ENCODE measurements at regions not wholly inside any gene's neighbourhood (a gene's known extent, or its start where the extent isn't known, plus 50 kb on each side); places are given as distances from the start of the nearest gene placed in this dataset.

DNA sequence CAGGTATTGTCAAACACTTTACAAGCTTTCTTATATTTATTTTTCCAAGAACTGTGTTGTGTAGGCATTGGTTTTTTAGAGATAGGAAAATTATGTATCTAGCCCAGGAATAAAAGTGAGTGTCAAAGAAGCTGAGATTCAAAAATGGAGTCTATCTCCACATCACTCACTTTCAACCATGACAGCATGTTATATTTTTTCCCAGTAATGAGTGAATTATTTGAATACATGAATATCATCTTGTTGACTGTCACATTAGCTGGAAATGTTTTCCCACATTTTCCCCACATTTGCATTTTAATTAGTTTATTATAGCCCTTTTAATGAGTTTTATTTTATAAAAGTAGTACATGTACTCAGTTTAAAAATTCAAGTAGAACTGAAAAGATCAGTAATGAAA is 693.7 kb downstream of the PCDH18 start:
- no peak for DNase-seq (ENCODE audit: missing footprints)
- intact Hi-C loops (cut with DNase I): no loop called here
- no peak for ATAC-seq

DNA sequence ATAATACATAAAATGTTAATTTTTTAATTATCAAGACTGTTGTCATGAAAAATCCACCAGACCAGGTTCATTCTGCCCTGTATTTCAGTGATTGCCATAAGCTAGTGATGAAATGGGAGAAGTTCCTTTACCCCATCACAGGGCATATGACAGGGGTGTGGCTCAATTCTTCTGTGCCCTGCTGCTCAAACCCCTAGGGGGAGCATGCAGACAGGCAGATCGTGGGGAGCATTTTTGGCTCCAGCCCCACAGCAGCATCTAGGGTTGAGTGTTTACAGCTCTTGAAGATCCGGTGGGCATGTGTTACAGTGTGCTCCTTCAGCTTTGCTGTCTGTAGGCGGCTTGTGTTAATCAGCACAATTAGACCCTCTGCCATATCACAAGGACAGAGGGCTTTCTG is 700.7 kb downstream of the PCDH18 start:
- ATAC-seq (no peak), DNase-seq (ENCODE audit: missing footprints) (no peak)
- intact Hi-C loops (cut with DNase I): no loop called here

DNA sequence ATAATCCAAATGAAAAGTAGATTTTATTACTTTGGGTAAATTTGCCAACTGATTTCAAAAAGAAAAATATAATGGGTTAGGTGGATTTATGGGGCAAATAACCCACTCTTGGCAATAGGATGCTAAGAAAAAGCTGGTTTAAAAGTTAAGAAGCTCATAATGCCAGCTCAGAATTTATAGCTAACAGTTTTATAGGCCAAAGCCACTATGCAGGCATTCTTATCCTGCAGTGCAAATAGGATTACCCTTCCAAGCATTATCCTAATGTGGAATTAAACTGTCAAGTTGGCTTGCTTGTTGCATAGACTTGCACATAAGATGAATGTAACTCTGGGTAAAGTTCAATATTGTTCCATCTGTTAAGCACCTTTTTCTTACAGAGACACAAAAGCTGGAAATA is 703.0 kb downstream of the PCDH18 start:
- no peak for ATAC-seq
- DNase-seq (ENCODE audit: missing footprints): no peak
- intact Hi-C loops (cut with DNase I): no loop called here

DNA sequence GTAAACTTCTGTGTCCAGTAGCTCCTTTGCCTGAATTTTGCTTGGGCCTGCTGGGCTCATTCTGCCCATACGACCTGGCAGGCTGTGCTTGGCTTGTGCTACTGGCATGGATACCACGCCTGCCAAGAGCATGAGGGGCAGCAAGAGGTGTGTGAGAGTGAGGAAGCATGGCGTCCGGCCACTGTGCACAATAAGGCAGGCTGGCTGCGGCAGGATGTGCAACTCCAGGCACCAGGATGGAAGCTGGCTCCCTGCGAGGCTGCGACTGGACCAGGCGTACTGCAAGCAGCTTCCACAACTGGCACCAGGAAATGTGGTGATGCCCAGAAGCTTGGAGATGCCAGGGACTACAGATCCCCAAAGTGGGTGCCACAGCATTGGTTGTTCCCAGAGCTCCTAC is 709.3 kb downstream of the PCDH18 start:
- DNase-seq (ENCODE audit: missing footprints): peak; percentile 61
- no peak for ATAC-seq
- intact Hi-C loops (cut with DNase I): no loop called here

DNA sequence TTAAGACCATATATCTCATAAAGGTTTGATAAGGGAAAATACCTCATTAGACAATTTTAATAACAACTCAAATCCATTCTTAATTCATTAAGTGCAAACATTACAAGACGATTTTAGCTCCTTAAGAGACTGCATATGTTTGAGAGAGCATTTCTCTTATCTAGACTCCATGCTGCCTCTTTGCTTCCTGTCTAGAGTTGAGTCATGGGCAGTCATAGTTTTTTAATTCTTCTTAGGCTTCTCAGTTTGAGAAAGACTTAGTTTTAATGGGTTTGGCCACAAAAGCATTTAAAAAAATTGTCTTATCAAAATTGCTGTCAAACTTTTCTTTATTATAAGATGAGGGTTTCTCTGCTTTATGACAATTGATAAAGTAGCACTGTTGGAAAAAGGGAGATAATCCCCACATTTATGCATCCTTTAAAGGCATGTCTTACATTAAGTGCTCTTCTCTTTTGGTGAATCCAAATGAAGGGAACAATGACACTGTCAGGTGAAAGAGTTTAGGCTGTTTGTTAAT is 713.4 kb downstream of the PCDH18 start:
- intact Hi-C loops (cut with DNase I): no loop called here
- ATAC-seq: no peak

DNA sequence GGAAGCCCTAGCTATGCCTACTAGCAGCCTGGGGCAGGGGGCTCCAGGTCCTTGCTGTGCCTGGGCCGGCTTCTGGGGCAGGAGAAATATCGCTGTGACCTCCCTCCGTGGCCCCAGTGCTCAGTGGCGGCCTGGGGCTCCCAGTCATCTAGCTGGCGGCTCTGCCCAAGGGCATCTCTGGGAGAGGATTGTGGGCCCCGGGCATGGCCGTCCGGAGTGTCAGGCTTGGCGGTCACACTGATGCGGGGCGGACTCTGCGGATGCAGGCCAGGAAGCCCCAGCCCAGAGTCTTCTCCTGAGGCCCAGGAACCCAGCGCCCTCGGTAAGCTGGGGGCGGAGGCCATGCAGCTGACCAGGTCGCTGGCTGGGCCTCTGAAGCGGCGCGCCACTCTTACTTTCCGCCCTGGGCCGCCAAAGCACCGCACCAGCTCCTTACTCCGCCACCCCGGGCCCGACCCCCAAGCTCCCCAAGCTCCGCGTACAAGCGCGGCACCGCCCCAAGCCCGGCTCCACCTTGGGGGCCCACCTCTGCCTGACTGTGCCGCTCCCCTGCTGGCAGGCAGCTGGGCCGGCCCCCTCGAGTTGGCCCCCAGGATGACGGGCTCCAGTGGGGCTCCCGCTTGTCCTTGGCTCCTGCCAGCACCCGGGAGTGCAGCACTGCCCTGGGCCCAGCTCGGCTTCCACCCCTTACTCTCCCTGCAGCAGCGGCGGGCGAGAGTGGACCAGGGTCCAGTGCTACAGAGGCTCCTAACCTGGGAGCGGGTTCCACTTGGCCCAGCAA is 720.0 kb downstream of the PCDH18 start:
- ATAC-seq: no peak
- intact Hi-C loops (cut with DNase I): no loop called here
- DNase-seq (ENCODE audit: missing footprints): peak; percentile 65

More for the DNA sequence above, 713.4 kb downstream of the PCDH18 start:
- no peak for DNase-seq (ENCODE audit: missing footprints)

DNA sequence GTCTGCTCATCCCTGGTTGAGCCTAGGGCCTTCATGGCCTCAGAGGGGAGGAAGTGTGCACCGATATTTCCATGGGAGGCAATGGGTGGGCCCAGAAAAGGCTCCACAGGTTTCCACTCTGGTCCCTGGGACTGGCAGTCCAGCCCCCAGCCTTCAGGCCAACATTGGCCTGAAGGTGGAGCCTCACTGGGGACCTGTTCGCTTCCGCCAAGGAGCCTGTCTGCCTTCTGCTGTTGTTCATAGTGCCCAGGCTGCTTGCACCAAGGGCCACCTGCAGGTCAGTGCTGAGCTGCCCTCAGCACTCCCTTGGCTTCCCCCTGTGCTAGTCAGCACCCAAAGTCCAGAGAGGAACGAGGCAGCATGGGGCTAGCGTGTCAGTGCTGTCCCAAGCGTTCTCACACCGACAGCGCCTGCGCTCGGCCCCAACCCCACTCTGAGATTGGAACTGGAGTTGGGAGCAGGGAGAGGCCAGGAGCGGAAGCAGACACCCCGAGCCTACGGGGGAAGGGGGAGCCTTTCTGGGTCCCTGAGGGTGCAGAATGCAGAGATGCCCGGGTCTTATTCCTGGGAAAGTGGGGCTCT is 720.7 kb downstream of the PCDH18 start:
- ATAC-seq: no peak

DNA sequence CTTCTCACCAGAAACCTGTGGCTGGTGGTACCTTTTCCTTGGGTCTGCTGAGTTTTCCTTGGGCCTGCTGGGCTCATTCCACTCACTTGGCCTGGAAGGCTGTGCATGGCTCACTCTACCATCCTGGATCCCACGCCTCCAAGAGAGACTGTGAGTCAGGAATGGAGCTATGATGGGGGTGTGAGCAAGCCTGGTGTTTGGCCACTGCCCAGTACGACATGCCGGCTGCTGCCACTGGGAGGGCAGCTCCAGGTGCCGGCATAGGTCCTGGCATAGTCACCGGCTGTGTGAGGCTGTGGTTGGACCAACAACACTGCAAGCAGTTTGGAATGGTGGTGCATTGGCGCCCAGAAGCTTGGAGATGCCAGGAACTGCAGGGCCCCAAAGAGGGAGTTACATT is 721.7 kb downstream of the PCDH18 start:
- no peak for DNase-seq (ENCODE audit: missing footprints)
- intact Hi-C loops (cut with DNase I): no loop called here
- no peak for ATAC-seq

More for the DNA sequence above, 720.7 kb downstream of the PCDH18 start:
- DNase-seq (ENCODE audit: missing footprints): peak; percentile 70
- intact Hi-C loops (cut with DNase I): no loop called here

DNA sequence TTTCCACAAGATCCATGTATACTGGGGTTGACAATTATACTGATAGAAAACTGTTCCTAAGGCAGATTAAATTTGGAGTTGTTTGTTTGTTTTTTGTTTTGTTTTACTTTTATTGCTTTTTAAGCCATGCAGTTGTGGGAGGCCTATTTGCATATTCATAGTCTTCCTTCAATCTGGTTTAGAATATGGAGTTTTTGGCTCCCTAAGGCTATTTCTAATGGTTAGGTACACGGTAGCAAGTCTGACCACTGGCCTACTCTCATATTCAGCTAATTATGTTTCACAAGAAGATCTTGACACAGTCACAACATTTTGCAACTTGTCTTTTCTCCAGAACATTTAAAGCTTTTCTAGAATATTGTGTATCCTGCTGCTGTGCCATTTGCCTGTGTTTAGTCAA is 725.5 kb downstream of the PCDH18 start:
- ATAC-seq: no peak
- intact Hi-C loops (cut with DNase I): no loop called here
- DNase-seq (ENCODE audit: missing footprints): no peak

DNA sequence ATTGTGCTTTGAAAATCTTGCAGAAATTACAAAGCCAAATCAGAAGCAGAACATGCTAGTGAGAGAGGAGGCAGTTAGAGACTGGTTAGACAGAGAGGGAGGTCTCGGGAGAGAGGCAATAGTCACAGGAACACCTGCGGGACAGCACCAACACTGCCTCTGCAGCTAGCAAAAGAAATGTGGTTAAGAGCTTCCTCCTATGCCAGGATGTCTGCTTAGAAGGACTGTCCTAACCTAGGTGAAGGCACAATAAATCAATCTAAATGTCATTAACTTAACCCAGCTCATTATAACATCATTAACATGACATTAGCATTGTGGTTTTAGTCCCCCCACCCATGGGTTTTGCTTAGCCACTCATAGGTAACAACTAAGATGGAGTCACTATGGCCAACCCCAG is 726.7 kb downstream of the PCDH18 start:
- no peak for ATAC-seq
- no peak for DNase-seq (ENCODE audit: missing footprints)
- intact Hi-C loops (cut with DNase I): no loop called here

DNA sequence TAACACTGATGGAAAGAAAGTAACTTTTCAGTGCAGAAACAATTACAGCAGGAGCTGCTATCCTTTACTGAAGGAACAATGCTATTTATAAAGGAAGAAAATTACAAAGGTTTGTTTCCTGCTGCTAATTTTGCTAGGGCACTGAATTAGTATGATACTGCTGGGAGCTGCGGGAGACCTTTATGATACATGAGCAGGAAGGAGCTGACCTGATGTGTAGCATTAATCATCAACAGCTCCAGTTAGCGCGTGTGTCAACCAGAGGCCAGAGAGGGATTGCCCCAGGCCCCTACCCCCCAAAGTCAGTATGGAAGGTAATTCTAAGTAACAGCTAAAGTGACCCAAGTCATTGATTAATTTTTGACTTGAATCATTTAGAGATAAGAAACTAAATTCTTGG is 728.9 kb downstream of the PCDH18 start:
- intact Hi-C loops (cut with DNase I): no loop called here
- ATAC-seq: no peak
- no peak for DNase-seq (ENCODE audit: missing footprints)

DNA sequence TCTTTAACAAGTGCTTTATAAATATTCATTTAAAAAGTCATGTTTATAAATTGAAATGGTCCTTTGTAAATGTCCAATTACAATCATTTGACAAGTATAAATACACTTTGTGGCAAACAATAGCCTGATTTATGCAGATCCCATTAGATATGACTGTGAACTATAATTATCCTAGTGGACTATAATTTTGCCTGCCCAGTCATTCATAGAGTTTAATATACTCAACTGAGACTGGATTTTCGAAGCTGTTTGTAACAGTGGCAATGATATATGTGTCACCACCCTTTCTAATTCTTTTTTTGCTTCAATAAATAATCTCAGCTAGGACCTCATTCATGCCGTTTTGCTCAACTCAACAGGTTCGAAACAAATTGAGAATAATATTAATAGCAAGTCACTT is 732.0 kb downstream of the PCDH18 start:
- intact Hi-C loops (cut with DNase I): no loop called here
- ATAC-seq (no peak), DNase-seq (ENCODE audit: missing footprints) (no peak)

DNA sequence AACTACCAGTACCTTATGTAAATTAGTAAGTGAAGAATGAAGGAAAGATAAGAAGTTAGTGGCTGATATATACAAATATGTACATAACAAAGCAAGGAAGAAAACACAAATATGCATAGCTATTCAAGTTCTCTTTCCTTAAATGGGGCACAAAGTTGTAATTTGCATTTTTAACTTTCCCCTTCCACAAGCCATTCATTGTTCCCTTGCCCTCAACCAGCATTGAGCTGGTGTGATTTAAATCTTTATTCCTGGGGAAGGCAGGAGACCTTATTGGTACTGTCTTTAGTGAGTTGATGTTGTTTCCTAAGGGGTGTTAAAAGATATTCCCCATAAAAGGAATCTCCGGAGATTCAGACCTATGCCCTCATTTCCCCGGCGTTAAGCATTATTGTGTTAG is 735.3 kb downstream of the PCDH18 start:
- intact Hi-C loops (cut with DNase I): no loop called here
- DNase-seq (ENCODE audit: missing footprints): no peak
- no peak for ATAC-seq

DNA sequence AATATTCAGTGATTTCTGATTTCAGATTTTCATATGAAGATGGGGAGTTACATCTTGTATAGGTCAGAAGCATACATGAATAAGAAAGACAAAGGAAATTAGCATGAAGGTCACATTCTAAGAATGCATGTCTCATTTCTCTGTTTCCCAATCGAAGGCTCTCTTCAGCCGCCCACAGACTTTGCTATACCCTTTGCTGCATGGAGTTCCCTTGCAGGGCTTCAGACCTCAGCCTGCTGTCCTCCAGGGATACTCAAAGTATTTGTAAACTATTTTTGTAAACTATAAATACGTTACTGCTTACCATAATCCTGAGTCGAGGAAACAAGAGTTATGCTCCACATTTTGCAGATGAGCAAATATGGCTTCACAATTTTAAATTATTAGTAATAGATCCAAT is 738.4 kb downstream of the PCDH18 start:
- intact Hi-C loops (cut with DNase I): no loop called here
- ATAC-seq: no peak
- DNase-seq (ENCODE audit: missing footprints): no peak

DNA sequence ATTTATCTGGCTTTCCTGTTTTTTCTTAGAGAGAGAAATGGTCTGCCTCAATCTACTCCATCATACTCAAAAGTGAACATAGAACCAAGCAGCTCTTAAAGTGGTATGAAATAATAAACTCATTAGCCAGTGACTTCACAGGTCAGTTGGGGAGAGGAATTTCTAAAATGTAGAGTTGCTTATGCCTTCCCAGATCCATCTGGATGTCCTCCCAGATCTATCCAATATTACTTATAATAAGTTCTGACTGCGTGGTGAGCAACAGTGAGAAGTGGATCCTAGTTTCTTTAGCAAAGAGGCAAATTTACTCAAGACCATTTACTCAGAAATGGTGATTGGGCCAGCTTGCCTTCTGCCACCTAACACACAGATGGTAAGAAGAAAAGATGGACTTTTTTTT is 748.0 kb downstream of the PCDH18 start:
- DNase-seq (ENCODE audit: missing footprints) (no peak), ATAC-seq (no peak)
- intact Hi-C loops (cut with DNase I): no loop called here

DNA sequence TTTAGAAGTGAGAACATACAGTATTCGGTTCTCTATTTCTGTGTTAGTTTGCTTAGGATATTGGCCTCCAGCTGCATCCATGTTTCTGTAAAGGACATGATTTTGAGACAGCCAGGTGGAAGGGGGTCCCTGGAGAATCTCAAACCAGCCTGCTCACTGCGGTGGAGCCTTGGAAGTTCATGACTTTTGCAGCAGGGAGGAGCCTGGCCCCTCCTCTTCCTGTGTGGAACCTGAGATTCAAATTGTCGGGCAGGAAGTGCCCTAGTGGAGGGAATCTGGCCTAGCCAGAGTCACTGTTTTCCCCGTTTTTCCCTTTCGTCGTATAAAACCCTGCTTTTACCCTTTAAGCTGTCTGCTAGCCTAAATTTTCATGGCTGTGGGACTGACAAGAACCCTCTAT is 762.6 kb downstream of the PCDH18 start:
- ATAC-seq (no peak), DNase-seq (ENCODE audit: missing footprints) (no peak)
- intact Hi-C loops (cut with DNase I): no loop called here

DNA sequence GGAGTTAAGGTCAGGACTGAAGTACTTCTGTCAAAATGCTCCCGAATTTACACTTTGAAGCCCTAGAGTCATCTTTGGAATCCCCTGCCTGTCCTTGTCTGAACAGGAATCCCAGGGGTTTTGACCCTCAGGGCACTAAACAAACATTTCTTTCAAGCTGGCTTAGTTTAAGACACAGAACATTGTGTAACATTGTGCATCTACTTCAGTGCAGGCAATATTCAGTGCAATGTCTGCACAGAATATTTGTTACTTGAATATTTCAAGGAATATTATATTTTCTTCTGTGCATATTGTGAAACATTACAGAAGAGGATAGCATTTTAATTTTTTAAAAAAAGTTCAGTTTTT is 763.4 kb downstream of the PCDH18 start:
- DNase-seq (ENCODE audit: missing footprints): no peak
- intact Hi-C loops (cut with DNase I): no loop called here
- ATAC-seq: no peak

DNA sequence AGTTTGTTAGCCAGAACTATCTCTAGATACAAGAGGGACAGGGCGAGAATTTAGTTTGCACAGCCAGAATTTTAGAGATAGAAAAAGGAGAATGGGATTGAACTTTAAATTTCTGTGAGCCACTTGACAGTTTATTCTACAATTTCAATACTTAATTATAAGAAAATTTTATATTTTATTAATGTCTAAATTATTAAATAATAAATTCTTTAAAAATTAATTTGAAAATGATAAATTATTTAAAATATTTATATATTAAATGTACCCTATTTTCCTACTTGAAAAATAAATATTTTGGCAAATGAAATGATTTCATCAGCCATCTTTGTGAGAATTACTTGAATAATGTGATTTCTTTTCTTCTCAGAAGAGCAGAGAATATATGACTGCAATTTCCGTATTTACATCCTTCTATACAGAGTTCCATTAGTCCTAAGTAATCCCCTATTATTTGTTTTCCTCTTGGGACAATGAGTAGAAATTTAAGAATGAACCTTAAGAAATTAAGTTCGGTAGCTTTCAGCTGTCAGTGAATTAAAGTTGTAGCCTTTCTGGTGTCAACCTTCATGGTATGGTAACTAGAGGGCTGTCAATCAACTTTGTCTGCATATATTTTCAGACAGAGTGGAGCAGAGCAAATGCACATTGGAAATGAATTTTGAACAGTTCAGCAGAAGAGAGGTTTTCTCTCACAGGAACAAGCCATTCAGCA is 763.9 kb downstream of the PCDH18 start:
- no peak for DNase-seq (ENCODE audit: missing footprints)
- intact Hi-C loops (cut with DNase I): no loop called here
- ATAC-seq: no peak

DNA sequence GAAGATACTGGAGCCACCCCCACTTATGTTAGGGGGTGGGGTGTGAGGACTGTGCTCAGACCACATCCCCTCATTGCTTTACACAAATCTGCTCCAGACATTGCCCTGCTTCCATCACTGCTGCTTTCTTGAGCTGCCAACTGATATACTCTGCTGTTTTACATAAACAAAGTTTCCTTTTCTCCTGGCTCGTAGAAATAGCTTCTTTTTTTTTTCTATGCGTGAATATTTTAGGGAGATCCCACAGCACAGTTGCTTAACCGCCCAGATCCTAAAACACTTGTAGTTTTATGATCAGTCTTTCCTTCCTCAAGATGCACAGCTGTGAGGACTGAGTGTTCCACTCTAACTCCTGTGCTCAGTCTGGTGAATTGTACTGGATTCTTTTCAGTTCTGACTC is 768.4 kb downstream of the PCDH18 start:
- intact Hi-C loops (cut with DNase I): no loop called here

DNA sequence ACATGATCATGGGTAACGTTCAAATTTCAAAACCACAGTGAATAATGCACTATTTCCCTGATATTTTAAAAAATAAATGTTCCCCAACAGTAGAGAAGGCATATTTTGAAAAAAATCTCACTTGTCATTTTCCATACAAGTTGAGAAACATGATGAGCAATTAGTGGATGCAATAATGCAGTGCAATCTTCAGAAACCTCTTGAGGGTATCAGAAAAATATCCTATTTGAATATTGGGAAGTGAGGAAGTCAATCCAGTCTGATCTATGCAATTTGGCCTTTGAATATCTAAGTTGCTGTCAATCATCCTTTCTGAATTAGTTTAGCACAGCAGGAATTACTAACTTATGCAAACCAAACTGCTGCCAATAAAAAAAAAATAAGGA is 776.8 kb downstream of the PCDH18 start:
- intact Hi-C loops (cut with DNase I): no loop called here
- no peak for ATAC-seq
- no peak for DNase-seq (ENCODE audit: missing footprints)

More for the DNA sequence above, 768.4 kb downstream of the PCDH18 start:
- DNase-seq (ENCODE audit: missing footprints): no peak
- no peak for ATAC-seq

Data from Right ventricle myocardium inferior (tissue), 1 donor.